GM18499 (cell line): ENCODE measurements at regions not wholly inside any gene's neighbourhood (a gene's known extent, or its start where the extent isn't known, plus 50 kb on each side); places are given as distances from the start of the nearest gene placed in this dataset.
A peak's percentile ranks its signal among the peaks of the same experiment; 100 is the strongest.

ENCODE experiments used
- ATAC-seq: cut with Tn5 transposase; IDR thresholded peaks from one replicate; pipeline ENCODE4 v1.9.1; 2021; ENCODE audit warnings: moderate number of reproducible peaks; ENCODE audit not compliant: insufficient read depth, unreplicated experiment

DNA sequence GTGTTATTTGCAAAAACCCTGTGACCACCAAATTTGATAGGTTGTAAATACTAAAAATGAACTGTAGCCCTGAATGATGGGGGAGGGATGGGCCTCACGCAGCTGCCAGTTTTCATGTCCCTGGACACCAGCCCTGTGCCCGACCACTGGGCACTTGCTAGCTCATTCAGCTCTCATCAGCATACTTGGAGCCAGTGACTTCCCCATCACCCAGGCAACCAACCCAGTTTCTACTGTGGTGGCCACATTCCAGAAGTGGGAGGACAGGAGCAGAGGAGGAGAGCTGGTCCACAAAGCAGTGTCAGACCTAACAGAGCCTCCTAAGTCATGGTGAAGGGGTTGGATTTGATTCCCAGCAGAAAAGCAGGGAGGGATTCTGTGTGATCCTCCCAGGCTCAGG is 128.2 kb downstream of the CPEB2 start:
- no peak for ATAC-seq

DNA sequence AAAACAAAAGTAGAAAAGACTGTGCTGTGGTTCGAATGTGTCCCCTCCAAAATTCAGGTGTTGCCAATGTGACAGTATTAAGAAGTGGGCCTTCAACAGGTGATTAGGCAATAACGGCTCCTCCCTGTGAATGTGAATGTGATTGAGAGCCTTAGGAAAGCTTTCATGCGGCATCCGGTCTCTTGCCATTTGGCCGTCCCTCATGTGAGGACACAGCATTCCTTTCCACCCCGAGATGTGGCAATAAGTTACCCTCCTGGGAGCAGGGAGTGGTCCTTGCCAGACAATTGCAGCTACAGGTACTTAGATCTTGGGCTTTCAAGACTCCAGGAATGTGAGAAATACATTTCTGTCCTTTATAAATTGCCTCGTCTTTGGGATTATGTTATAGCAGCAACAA is 129.3 kb downstream of the CPEB2 start:
- no peak for ATAC-seq

DNA sequence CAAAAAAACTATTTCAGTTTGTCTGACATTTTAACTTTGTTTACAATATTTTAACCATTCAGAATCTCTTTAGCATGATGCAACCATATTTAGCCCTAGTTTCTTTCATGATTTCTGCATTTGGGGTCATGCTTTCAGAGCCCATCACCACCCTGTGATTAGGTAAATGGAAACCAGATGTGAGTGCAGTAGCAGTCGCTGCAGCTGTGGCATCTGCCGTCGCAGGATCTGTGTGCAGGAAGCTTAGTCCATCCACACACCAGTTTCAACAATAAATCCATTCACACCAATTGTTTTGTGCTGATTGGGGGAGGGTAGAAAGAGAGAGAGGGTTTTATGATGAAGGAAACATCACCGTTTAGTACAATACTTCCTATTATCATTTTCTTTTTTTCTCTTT is 130.5 kb downstream of the CPEB2 start:
- ATAC-seq: no peak

DNA sequence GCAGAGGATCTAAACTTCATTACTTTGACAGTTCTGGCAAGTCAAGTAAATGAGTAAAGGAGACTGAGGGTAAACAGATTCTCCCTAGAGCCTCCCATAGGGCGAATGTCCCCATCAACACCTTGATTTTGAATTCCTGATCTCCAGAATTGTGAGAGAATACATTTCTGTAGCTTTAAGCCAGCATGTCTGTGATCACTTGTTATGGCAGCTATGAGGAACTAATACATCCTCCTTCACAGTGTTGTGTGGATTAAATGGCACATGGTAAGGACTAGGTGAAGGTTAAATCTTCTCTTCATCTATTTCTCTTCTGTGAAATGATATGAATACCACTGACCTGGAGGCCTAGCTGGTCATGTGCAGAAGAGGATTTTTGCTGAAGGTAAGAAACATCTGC is 137.3 kb downstream of the CPEB2 start:
- no peak for ATAC-seq

DNA sequence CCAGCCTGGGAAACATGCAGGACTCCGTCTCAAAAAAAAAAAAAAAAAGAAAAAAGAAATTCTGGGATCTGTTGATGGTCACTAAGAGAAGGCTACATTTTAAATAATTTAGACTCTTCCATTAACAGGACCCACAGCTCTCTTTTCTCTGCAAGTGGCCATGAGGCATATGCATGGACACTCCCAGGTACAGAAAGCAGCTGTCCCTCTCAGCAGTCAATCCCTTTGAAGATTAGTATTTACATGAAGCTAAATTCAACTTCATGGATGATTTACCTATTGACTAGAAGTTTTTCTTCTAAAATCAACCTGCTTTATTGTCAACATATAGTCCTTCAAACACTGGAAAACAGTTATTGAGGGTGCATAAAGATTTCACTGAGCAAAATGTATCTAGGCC is 139.9 kb downstream of the CPEB2 start:
- ATAC-seq: no peak

DNA sequence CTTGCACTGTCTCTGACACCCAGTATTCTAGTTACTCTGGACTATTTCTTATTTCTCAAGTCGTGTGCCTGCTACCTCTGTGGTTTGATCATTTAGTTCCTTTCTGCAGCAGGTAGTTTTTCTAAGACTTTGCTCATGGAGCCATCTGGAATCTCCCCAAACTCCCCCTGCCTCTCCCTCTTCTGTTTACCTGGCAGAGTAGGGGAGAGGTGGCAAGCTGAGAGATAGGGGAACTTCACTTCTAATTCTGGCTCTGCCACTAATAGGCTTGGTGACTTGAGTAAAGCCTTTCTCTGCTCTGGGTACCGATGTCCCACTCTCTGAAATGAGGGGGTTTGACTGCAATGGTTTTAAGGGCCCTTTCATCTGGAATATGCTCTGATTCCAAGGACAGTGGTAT is 141.3 kb downstream of the CPEB2 start:
- no peak for ATAC-seq

DNA sequence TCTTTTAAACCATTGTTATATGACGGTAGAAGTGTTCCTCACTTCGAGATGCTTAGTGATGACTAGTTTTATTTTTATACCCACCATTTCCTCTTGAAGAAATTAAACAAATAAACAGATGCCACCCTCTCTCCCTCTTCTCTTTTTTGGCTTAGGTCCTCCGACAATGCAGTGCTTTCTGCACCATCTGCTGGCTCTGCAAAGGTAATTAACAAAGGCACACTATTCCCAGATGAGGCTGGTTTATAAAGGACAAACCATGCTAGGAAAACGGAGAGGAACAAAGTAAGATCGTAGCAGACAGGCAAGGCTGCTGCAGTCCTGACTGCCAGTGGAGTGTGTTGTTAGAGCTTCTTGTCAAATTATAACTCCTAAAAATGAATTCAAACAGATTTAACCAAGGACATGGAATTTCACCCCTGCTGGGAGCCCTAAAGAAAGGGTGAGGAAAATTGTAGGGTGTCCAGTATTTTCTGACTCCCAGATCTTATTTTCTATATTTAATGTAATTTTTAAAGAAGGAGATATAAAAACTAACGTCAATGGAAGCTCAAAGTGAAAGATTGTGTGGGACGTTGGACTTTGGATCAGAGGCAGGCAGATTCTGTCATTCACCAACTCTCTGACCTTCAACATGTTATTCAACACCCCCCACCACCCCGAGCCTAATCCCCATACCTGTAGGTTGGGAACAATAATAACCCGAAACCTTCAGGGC is 142.1 kb downstream of the CPEB2 start:
- ATAC-seq: no peak

DNA sequence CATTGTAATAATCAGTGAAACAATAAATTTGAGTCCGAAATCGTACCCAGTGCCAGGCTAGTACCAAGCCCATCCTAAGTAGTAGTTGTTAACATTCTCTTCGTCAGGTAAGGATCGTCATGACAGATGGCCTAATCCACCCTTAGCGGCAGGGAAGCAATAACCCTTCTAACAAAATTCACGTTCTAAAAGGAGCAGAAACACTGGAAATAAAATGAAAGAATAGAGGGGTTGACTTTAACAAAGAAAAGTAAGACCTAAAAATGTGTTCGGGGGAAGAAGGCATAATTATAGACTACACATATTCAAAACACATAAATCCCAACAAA is 142.7 kb downstream of the CPEB2 start:
- ATAC-seq: no peak

DNA sequence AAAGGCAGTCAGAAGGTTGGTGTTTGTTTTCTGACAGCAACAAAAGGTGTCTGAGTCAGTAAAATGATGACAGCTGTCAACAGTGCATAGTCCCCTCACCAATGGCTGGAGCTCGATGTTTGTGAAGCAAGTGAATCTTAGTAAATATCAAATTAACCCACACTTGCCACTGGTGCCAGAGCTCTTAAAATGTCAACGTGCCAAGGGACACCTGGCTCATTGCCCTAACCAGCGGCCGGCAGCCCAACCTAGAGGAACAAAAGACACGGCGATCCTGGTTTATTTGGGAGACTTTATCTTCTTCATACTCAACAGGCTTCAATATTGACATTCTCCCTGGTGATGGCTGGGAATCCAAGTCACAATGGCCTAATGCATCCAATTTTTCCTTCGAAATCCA is 143.4 kb downstream of the CPEB2 start:
- no peak for ATAC-seq

DNA sequence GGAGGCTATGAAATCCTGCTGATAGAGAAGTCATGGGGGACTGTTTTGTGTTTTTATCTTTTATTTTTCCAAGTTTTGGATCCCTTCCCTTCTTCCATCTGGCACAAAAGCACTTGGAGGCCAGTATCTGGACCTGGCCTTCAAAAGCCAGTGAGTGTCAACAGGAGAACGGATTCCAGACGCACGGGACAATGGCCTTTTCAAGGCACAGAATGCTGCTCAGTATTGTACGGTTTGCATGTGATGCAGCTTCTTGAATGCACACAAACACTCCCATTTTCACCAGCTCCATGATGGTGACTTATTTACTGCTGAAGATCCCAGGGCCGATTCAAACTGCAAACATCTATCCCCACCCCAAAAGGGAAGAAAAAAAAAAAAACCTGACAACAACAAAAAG is 145.4 kb downstream of the CPEB2 start:
- no peak for ATAC-seq

DNA sequence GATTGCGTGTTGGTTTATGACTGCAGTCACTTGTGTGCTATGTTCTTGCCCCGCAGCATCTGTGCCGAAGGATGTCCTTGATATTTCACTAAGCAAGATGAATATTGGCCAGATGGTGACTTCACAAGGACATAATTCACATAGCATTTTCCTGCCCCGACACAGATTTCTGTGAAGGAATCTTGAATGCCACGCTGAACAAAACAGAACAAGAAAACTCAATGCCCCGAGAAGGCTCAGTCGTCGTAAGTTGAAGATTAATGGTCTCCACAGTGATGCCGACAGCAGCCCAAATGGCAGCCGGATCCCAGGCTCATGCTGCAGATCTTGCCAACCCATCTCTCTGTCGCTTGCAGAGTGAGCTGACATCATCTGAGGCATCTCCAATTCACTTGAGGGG is 145.9 kb downstream of the CPEB2 start:
- no peak for ATAC-seq

DNA sequence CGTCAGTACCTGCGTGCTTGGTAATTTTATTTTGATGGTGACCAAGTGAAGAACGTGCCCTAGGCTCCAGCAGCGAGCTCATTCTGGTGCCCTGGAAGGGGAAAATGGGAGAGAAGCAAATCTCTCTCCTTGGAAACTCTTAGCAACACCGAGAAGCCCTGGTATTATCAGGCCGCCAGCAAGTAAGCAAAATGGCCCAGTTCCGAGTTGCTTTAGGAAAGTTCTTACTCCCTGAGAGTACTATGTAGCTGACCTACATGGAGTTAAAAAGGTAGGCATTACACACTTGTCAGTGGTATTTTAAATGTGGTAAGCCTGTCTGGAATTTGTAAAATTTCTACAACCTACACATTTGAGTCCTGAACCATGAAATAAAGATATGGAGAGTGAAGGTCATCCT is 146.4 kb downstream of the CPEB2 start:
- no peak for ATAC-seq

DNA sequence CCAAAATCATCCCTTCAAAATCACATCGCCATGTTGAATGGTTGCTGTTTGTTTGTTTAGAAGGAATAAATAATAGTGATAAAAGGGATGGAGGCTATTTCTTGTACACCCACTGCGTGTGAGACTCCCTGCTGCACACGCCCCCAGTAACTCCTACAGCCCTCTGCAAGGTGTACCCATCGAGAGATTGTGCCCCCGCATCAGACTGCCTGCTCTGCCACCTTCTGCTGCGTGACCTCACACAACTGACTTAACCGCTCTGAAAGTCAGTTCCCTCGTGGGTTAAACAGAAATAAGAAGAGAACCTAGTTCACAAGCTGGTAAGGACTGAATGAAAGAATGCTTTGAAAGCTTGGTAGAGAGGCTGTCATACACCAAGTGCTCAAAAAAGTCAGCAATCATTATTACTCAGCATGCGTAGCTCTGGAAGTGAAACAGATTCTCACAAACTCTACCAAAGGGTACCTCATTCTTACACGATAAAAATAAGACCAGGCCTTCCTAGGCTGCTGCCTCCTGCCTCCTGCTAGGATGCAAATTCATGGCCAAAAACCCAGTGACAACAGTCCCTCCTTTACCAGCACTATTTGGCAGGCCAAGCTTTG is 147.1 kb downstream of the CPEB2 start:
- ATAC-seq: peak; percentile 80

DNA sequence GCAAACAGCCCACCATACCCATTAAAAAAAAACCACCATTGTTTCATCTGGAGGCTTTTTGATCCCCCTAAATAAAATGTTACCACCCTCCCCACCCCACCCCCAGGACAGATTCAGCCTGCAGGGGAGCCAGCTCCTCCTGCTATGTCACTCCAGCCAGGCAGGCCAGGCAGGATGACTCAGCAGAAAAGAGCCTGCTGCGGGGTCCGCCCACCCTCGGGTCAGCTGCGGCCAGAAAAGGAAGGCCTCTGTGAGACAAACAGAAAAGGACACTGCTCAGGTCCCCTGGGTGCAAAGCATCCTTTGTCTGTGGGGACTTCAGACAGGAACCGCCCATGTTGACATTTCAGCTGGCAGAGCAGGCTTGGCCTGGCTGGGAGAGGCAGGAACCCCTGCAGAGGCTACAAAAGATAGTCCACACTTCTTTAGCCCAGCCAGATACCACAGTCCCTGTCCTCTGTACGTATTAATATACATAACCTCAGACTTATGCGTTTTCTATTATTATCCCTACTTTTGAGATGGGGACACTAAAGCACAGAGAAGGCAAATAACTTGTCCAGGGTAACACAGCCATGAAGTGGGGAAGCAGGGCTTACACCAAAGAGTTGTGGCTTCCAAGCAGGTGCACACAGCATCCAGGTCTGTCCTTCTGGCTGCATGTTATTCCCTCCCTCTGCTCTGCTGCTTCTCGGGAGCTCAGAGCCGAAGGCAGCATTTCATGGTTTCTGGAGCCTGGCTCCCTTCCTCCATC is 147.7 kb downstream of the CPEB2 start:
- ATAC-seq: peak; percentile 29

DNA sequence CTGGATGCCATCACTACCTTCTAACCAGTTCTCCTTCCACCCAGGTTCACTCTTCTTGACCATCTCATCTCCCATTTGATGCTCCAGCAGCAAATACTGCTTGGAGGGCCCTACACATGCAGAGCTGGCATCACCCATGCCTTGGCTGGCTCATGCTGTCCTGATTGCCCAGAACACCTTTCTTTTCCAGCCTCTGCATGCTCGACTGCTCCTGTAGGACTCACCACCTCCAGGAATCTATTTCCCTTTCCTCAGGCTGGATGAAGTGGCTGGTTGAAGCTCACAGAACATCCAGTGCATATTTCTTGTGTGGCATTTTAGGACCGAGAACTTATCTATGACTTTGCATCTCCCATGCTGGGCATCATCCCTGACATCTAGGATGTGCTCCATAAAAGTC is 148.3 kb downstream of the CPEB2 start:
- no peak for ATAC-seq

DNA sequence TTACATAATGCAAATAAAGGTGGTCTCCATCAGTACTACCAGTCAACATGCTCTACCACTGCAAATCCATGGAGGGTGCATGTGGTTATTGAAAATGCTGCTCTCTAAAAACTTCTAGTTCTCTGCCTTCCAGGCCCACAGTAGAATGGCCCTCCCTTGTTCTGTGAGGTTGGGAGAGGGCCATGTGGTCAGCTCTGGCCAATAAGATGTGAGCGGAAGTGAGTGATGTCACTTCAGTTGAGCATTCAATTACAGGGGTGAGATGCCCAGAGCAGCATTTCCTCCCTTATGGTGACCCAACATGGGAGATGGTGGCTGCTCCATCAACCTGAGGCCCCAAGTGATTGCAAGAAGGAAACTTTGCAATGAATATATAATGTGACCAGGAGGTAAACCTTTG is 148.8 kb downstream of the CPEB2 start:
- no peak for ATAC-seq

DNA sequence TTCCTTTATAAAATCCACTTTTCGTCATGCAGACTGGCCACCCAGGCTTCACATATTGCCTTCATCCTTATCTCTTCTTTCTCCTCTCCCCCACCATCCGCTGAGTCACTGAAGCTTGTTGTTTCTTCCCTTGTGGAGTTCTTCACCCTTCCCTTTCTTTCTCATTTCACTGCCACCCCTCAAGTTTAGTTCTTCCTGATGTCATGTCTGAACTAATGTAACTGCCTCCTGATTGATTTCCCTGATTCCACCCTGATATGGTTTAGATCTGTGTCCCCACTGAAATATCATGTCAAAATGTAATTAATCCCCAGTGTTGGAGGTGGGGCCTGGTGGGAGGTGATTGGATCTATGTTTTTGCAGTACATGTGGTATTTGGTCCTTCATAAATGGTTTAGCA is 151.4 kb downstream of the CPEB2 start:
- ATAC-seq: no peak

DNA sequence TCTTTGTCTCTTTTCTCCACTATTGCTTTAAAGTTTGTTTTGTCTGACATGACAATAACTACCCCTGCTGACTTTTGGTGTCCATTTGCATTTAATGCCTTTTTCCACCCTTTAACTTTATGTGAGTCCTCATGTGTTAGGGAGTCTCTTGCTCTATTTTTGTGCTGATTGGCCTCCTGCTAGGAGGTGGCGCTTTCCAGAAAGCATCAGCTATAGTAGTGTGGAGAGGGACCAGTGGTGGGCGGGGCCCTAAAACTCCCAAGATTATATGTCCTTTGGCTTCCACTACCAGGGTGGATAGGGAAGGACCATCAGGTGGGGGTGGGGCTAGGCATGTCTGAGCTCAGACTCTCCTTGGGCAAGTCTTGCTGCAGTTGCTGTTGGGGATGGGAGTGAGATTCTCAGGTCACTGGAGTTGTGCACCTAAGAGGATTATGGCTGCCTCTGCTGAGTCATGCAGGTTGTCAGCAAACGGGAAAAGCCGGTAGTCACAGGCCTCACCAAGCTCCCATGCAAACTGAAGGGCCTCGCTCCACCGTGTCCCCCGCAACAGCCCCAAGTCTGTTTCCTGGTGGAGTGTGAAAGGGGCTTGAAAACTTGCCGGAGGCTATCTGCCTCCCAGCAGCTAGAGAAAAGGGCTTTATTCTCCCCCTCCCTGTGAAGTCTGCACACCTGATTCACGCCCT is 156.3 kb downstream of the CPEB2 start:
- ATAC-seq: no peak

DNA sequence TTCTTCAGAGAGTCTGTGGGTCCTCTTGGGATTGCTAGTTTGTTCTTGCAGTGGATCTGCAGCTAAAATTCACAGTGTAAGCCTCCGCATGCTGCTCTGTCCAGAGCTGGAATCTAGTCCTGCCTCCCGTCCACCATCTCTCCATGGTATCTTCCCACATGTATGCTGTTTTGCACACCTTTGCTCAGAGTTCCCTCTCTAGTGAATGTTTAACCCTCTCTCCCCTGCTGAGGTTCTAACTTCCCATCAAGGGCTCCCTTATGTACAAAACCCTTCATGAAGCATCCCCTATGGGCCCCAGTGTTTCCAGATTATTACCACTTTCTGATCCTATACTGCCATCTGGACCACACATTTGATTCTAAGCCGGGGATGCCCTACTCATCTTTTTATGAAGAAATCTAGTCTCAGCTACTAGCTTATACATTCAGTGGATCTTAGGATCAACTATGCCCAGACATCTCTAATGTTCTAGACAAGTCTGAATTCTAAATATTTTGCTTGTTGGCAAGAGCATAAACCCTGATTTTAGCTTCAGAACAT is 157.3 kb downstream of the CPEB2 start:
- no peak for ATAC-seq

DNA sequence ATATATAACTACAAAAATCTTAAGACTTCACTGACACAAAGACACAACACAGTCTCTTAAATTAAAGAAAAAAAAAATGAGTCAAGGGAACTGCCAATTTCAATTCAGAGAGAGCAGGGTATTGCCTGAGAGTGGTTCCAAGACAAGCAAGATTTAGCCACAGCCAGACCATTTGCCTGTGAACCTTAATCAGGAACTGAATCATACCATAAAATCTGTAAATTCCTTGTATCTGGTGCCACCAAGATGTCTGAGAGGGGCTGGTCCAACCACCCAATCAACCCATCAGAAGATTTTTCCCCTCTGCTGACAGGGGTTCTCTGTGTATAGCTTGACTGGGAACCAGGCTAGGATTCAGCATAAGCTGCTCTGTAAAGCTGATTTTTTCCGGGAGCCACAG is 159.2 kb downstream of the CPEB2 start:
- ATAC-seq: no peak

DNA sequence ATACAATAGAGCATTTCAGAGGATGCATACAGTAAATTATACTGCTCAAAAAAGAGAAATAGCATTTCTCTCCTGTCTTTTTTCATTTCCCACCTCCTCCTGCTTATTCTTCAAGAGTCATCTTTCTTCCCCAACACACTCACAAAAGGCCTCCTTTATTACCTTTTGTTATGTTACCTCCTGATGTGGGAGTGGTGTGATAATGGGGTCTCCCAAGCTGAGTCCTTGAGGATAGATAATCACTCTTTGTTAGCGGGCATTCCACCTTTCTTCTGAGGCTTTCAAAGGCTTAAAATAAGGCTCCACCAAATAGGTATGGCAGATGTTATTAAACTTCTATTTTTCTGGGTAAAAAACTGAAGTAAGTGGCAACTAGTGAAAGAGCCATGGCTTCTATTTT is 159.8 kb downstream of the CPEB2 start:
- no peak for ATAC-seq
